GM08714 (cell line): ENCODE measurements at regions not wholly inside any gene's neighbourhood (a gene's known extent, or its start where the extent isn't known, plus 50 kb on each side); places are given as distances from the start of the nearest gene placed in this dataset.
"Not testable (repeated sequence)": the region's sequence is repeated elsewhere in the genome, so short reads cannot be mapped to it uniquely, and the experiment has no call there.

ENCODE experiments used
- H3K4me3 ChIP-seq: fragments of 200-500 bp; sonication (Bioruptor generic); 2 replicates; pipeline ENCODE4 v1.5.1; 2014; ENCODE audit warnings: mild to moderate bottlenecking, low read length, inconsistent platforms
- ZNF274 ChIP-seq: IDR thresholded peaks from 2 replicates; pipeline ENCODE4 v1.6.1; 2012; ENCODE audit warnings: mild to moderate bottlenecking, low read depth, low read length

GRCh38 chr10:7108141-7108540 lies 302.7 kb downstream of the SFMBT2 start:
- TF ChIP-seq ZNF274, result no peak
- H3K4me3 ChIP-seq, result no peak overlapping the region

GRCh38 chr10:7107285-7107684 lies 303.5 kb downstream of the SFMBT2 start:
- no peak for TF ChIP-seq ZNF274
- H3K4me3 ChIP-seq, result no peak overlapping the region

GRCh38 chr10:7104379-7104778 lies 306.5 kb downstream of the SFMBT2 start:
- H3K4me3 ChIP-seq, result not testable (repeated sequence)

- no peak overlapping the region for H3K4me3 ChIP-seq
- no peak for TF ChIP-seq ZNF274
Observed at GRCh38 chr10:7102557-7103349, 308.1 kb downstream of the SFMBT2 start.

- no peak for TF ChIP-seq ZNF274
- no peak overlapping the region for H3K4me3 ChIP-seq
Observed at GRCh38 chr10:7102084-7102483, 308.8 kb downstream of the SFMBT2 start.

GRCh38 chr10:7101451-7101850 lies 309.4 kb downstream of the SFMBT2 start:
- no peak for TF ChIP-seq ZNF274
- no peak overlapping the region for H3K4me3 ChIP-seq

GRCh38 chr10:7100032-7100702 lies 310.7 kb downstream of the SFMBT2 start:
- H3K4me3 ChIP-seq, result no peak overlapping the region
- TF ChIP-seq ZNF274, result no peak

GRCh38 chr10:7098160-7098762 lies 312.6 kb downstream of the SFMBT2 start:
- no peak overlapping the region for H3K4me3 ChIP-seq
- TF ChIP-seq ZNF274, result no peak

GRCh38 chr10:7094781-7095180 lies 316.1 kb downstream of the SFMBT2 start:
- H3K4me3 ChIP-seq, result no peak overlapping the region
- TF ChIP-seq ZNF274, result no peak

GRCh38 chr10:7093368-7093767 lies 317.5 kb downstream of the SFMBT2 start:
- TF ChIP-seq ZNF274, result no peak
- no peak overlapping the region for H3K4me3 ChIP-seq

- no peak overlapping the region for H3K4me3 ChIP-seq
- TF ChIP-seq ZNF274, result no peak
Observed at GRCh38 chr10:7092603-7093002, 318.2 kb downstream of the SFMBT2 start.

- H3K4me3 ChIP-seq, result no peak overlapping the region
- TF ChIP-seq ZNF274, result no peak
Observed at GRCh38 chr10:7090529-7090928, 320.3 kb downstream of the SFMBT2 start.

GRCh38 chr10:7085913-7086589 lies 324.8 kb downstream of the SFMBT2 start:
- no peak for TF ChIP-seq ZNF274
- H3K4me3 ChIP-seq, result no peak overlapping the region

- TF ChIP-seq ZNF274, result no peak
- no peak overlapping the region for H3K4me3 ChIP-seq
Observed at GRCh38 chr10:7085147-7085912, 325.5 kb downstream of the SFMBT2 start.
